ENCODE measurements at regions not wholly inside any gene's neighbourhood (a gene's known extent, or its start where the extent isn't known, plus 50 kb on each side); places are given as distances from the start of the nearest gene placed in this dataset.

- FAIRE-seq, result no peak
These were observed 823.4 kb downstream of the SLC4A3 start for GRCh38 chr2:220450846-220451245.

GRCh38 chr2:220451438-220451837, 824.0 kb downstream of the SLC4A3 start:
- no peak for FAIRE-seq

- FAIRE-seq, result no peak
These were observed 825.1 kb downstream of the SLC4A3 start for GRCh38 chr2:220452561-220452960.

GRCh38 chr2:220455351-220455990, 828.0 kb downstream of the SLC4A3 start:
- FAIRE-seq, result no peak

- no peak for FAIRE-seq
These were observed 830.6 kb downstream of the SLC4A3 start for GRCh38 chr2:220458051-220458450.

- no peak for FAIRE-seq
These were observed 833.0 kb downstream of the SLC4A3 start for GRCh38 chr2:220460257-220460985.

GRCh38 chr2:220463876-220464275, 836.4 kb downstream of the SLC4A3 start:
- FAIRE-seq, result no peak

- FAIRE-seq, result no peak
These were observed 838.3 kb downstream of the SLC4A3 start for GRCh38 chr2:220465700-220466099.

GRCh38 chr2:220466251-220466691, 838.8 kb downstream of the SLC4A3 start:
- FAIRE-seq, result no peak

- FAIRE-seq, result no peak
These were observed 841.8 kb downstream of the SLC4A3 start for GRCh38 chr2:220469201-220469600.

- FAIRE-seq, result no peak
These were observed 846.2 kb downstream of the SLC4A3 start for GRCh38 chr2:220473611-220474010.

- FAIRE-seq, result no peak
These were observed 849.4 kb downstream of the SLC4A3 start for GRCh38 chr2:220476877-220477276.

GRCh38 chr2:220478305-220479058, 851.1 kb downstream of the SLC4A3 start:
- no peak for FAIRE-seq

GRCh38 chr2:220482716-220483115, 855.3 kb downstream of the SLC4A3 start:
- FAIRE-seq, result no peak

- no peak for FAIRE-seq
These were observed 861.7 kb downstream of the SLC4A3 start for GRCh38 chr2:220489121-220489520.

- no peak for FAIRE-seq
These were observed 864.2 kb downstream of the SLC4A3 start for GRCh38 chr2:220491670-220492069.

GRCh38 chr2:220493871-220494525, 866.6 kb downstream of the SLC4A3 start:
- no peak for FAIRE-seq

- no peak for FAIRE-seq
These were observed 869.1 kb downstream of the SLC4A3 start for GRCh38 chr2:220496513-220496912.

GRCh38 chr2:220499225-220499624, 871.8 kb downstream of the SLC4A3 start:
- no peak for FAIRE-seq

GRCh38 chr2:220502539-220502938, 875.1 kb downstream of the SLC4A3 start:
- FAIRE-seq, result no peak

GRCh38 chr2:220503431-220503830, 876.0 kb downstream of the SLC4A3 start:
- FAIRE-seq, result no peak

- FAIRE-seq, result no peak
These were observed 877.6 kb downstream of the SLC4A3 start for GRCh38 chr2:220504938-220505503.

GRCh38 chr2:220506466-220506865, 879.0 kb downstream of the SLC4A3 start:
- FAIRE-seq, result no peak

Measured in islet of Langerhans (tissue), 1 donor.